H1 (cell line): ENCODE measurements at regions not wholly inside any gene's neighbourhood (a gene's known extent, or its start where the extent isn't known, plus 50 kb on each side); places are given as distances from the start of the nearest gene placed in this dataset.

ENCODE experiments used
- CTCF ChIA-PET: fragments of 300-600 bp; sonication (Branson Sonifier 250); formaldehyde crosslinking; loops from one replicate; lab custom pipeline; 2021; ENCODE audit not compliant: partially characterized antibody; lab: Charles Lee
- POLR2A ChIA-PET: fragments of 300-600 bp; sonication (Branson Sonifier 250); formaldehyde crosslinking; loops from one replicate; lab custom pipeline; 2021; ENCODE audit warnings: inconsistent platforms; ENCODE audit not compliant: partially characterized antibody; lab: Charles Lee
- DNase-seq, 2 experiments: peaks; one replicate each; pipeline versions ENCODE4 v3.0.0 to v3.0.0-alpha.2; 2010 to 2022; ENCODE audit warnings: low spot score in 2 of 2, low read depth in 1 of 2, mixed read lengths in 1 of 2
- FAIRE-seq: peaks from 2 replicates; lab custom pipeline; 2011; peaks lifted over from hg19 to GRCh38; lab: Jason Lieb, UNC
- H2AFZ ChIP-seq: 2 replicates; pipeline ENCODE4 v1.8.1; 2012; ENCODE audit warnings: low read length, inconsistent platforms
- H2AK5ac ChIP-seq: 2 replicates; pipeline ENCODE4 v1.6.1; 2013; ENCODE audit warnings: low read depth, low read length
- H2BK120ac ChIP-seq: replicated peaks from 2 replicates; pipeline ENCODE3; 2013; ENCODE audit warnings: low read depth, low read length, inconsistent platforms
- H2BK12ac ChIP-seq: 2 replicates; pipeline ENCODE4 v1.6.1; 2013; ENCODE audit warnings: low read depth, low read length
- H2BK15ac ChIP-seq: 2 replicates; pipeline ENCODE4 v1.6.1; 2013; ENCODE audit warnings: low read length
- H2BK20ac ChIP-seq: 2 replicates; pipeline ENCODE4 v1.6.1; 2013; ENCODE audit warnings: low read length
- H2BK5ac ChIP-seq: 2 replicates; pipeline ENCODE4 v1.6.1; 2013; ENCODE audit warnings: low read depth, low read length
- H3K14ac ChIP-seq: 2 replicates; pipeline ENCODE4 v1.6.1; 2013; ENCODE audit warnings: inconsistent platforms; ENCODE audit not compliant: insufficient read length
- H3K18ac ChIP-seq: 2 replicates; pipeline ENCODE4 v1.6.1; 2013; ENCODE audit warnings: low read length; ENCODE audit errors: extremely low read depth
- H3K23ac ChIP-seq: 2 replicates; pipeline ENCODE4 v1.6.1; 2013; ENCODE audit warnings: inconsistent platforms; ENCODE audit not compliant: insufficient read length
- H3K23me2 ChIP-seq: 2 replicates; pipeline ENCODE4 v1.6.1; 2013; ENCODE audit warnings: low read depth, low read length
- H3K27ac ChIP-seq: 2 replicates; pipeline ENCODE4 v1.6.1; 2011; ENCODE audit warnings: low read depth, low read length, inconsistent platforms
- H3K27me3 ChIP-seq, 4 experiments: replicated peaks in 1 of 4; 1 replicate in 1 of 4; 2 replicates in 3 of 4; pipeline versions ENCODE4 v1.6.1 to v1.8.1; 2011 to 2013; ENCODE audit warnings: low read length in 3 of 4, mild to moderate bottlenecking in 3 of 4, inconsistent platforms in 2 of 4, mixed read lengths in 2 of 4, moderate library complexity in 1 of 4; ENCODE audit not compliant: control insufficient read depth in 3 of 4, insufficient read depth in 3 of 4; ENCODE audit errors: extremely low read depth in 1 of 4
- H3K36me3 ChIP-seq, 4 experiments: 2 replicates each; pipeline versions ENCODE4 v1.6.1 to v1.8.1; 2011 to 2013; ENCODE audit warnings: mild to moderate bottlenecking in 4 of 4, low read length in 3 of 4, moderate library complexity in 2 of 4, control low read depth in 1 of 4, inconsistent platforms in 1 of 4; ENCODE audit not compliant: insufficient read depth in 4 of 4, control insufficient read depth in 2 of 4
- H3K4ac ChIP-seq: replicated peaks from 2 replicates; pipeline ENCODE3; 2013; ENCODE audit warnings: low read length, low read depth, mixed read lengths, inconsistent platforms; ENCODE audit not compliant: insufficient read length
- H3K4me1 ChIP-seq, 4 experiments: replicated peaks in 1 of 4; 1 replicate in 1 of 4; 2 replicates in 3 of 4; pipeline versions ENCODE4 v1.6.1 to v1.8.1; 2011 to 2013; ENCODE audit warnings: low read length in 3 of 4, inconsistent platforms in 2 of 4, mixed read lengths in 1 of 4; ENCODE audit not compliant: insufficient read depth in 4 of 4, control insufficient read depth in 3 of 4
- H3K4me2 ChIP-seq, 2 experiments: 2 replicates each; pipeline versions ENCODE4 v1.6.1 to v1.8.1; 2011 to 2013; ENCODE audit warnings: low read depth in 2 of 2, low read length in 2 of 2, control low read depth in 1 of 2, inconsistent platforms in 1 of 2, mild to moderate bottlenecking in 1 of 2; ENCODE audit not compliant: insufficient read depth in 1 of 2
- H3K4me3 ChIP-seq, 4 experiments: fragments of 200-600, 300-600 bp in 1 of 4; sonication (generic), shearing (Covaris generic), sonication (Bioruptor Twin) in 1 of 4; 2 replicates each; pipeline versions ENCODE4 v1.5.1 to v1.8.1; 2011 to 2016; ENCODE audit warnings: low read length in 4 of 4, low read depth in 3 of 4, control low read depth in 2 of 4, inconsistent platforms in 2 of 4, mild to moderate bottlenecking in 2 of 4, mixed read lengths in 1 of 4, moderate library complexity in 1 of 4; ENCODE audit not compliant: insufficient read depth in 2 of 4; ENCODE audit errors: extremely low read depth in 1 of 4
- H3K56ac ChIP-seq: replicated peaks from 2 replicates; pipeline ENCODE3; 2013; ENCODE audit warnings: low read depth, mild to moderate bottlenecking, mixed read lengths, low read length, inconsistent platforms; ENCODE audit not compliant: insufficient read length
- H3K79me1 ChIP-seq: 2 replicates; pipeline ENCODE4 v1.6.1; 2013; ENCODE audit warnings: low read depth, low read length, control low read depth
- H3K79me2 ChIP-seq, 2 experiments: 2 replicates each; pipeline versions ENCODE4 v1.6.1 to v1.8.1; 2012 to 2013; ENCODE audit warnings: low read length in 2 of 2, mild to moderate bottlenecking in 2 of 2, inconsistent platforms in 1 of 2; ENCODE audit not compliant: insufficient read depth in 2 of 2, control insufficient read depth in 1 of 2
- H3K9ac ChIP-seq, 4 experiments: replicated peaks in 1 of 4; 1 replicate in 1 of 4; 2 replicates in 3 of 4; pipeline versions ENCODE4 v1.6.1 to v1.8.1; 2011 to 2013; ENCODE audit warnings: low read depth in 3 of 4, low read length in 3 of 4, control low read depth in 2 of 4, mild to moderate bottlenecking in 2 of 4, moderate library complexity in 2 of 4, inconsistent platforms in 1 of 4; ENCODE audit errors: extremely low read depth in 1 of 4
- H3K9me3 ChIP-seq, 2 experiments: 2 replicates each; pipeline versions ENCODE4 v1.6.1 to v1.8.1; 2012 to 2013; ENCODE audit warnings: mild to moderate bottlenecking in 2 of 2, moderate library complexity in 2 of 2, control low read depth in 1 of 2, inconsistent platforms in 1 of 2, low read depth in 1 of 2, low read length in 1 of 2, mixed read lengths in 1 of 2; ENCODE audit not compliant: insufficient read depth in 2 of 2
- H4K20me1 ChIP-seq, 2 experiments: replicated peaks in 1 of 2; 2 replicates each; pipeline versions ENCODE3 to v1.8.1; 2011 to 2013; ENCODE audit warnings: inconsistent platforms in 2 of 2, low read length in 2 of 2, mild to moderate bottlenecking in 1 of 2; ENCODE audit not compliant: insufficient read depth in 2 of 2, control insufficient read depth in 1 of 2
- H4K5ac ChIP-seq: 2 replicates; pipeline ENCODE4 v1.6.1; 2013; ENCODE audit warnings: low read length, low read depth, mixed read lengths, inconsistent platforms; ENCODE audit not compliant: insufficient read length
- H4K8ac ChIP-seq: 2 replicates; pipeline ENCODE4 v1.8.0; 2013; ENCODE audit warnings: mild to moderate bottlenecking, moderate library complexity, low read length, inconsistent platforms; ENCODE audit not compliant: insufficient read depth; ENCODE audit errors: extremely low read depth
- H4K91ac ChIP-seq: replicated peaks from 2 replicates; pipeline ENCODE3; 2013; ENCODE audit warnings: low read length, mixed read lengths, inconsistent platforms; ENCODE audit not compliant: insufficient read length
- BCL11A ChIP-seq, 2 experiments: IDR thresholded peaks; one replicate each; pipeline ENCODE4 v1.6.1; 2011; ENCODE audit warnings: low read depth in 2 of 2, low read length in 2 of 2, mild to moderate bottlenecking in 2 of 2
- CBX5 ChIP-seq: fragments of 300-800, 300-1000 bp; sonication (generic); IDR thresholded peaks from 2 replicates; pipeline ENCODE4 v1.7.1; 2016; ENCODE audit warnings: antibody characterized with exemption, low read length, low read depth
- CHD2 ChIP-seq: IDR thresholded peaks from 2 replicates; pipeline ENCODE4 v1.6.1; 2012; ENCODE audit warnings: low read length, improper control_type of control experiment
- MAX ChIP-seq: IDR thresholded peaks from 2 replicates; pipeline ENCODE4 v1.6.1; 2012; ENCODE audit warnings: inconsistent platforms
- RNF2 ChIP-seq: fragments of 200-900, 300-1000 bp; sonication (generic); IDR thresholded peaks from 2 replicates; pipeline ENCODE4 v1.7.1; 2016; ENCODE audit warnings: borderline replicate concordance, low read depth, mild to moderate bottlenecking, antibody characterized with exemption, low read length; ENCODE audit not compliant: poor library complexity, severe bottlenecking; ENCODE audit errors: missing control alignments
- SIN3A ChIP-seq, 2 experiments: IDR thresholded peaks in 1 of 2; conservative IDR thresholded peaks in 1 of 2; 2 replicates each; pipeline ENCODE4 v1.6.1; 2011 to 2012; ENCODE audit warnings: low read length in 2 of 2, improper control_type of control experiment in 1 of 2, low read depth in 1 of 2, mild to moderate bottlenecking in 1 of 2
- SP1 ChIP-seq: IDR thresholded peaks from 2 replicates; pipeline ENCODE4 v1.6.1; 2011; ENCODE audit warnings: low read depth, low read length
- TBP ChIP-seq: IDR thresholded peaks from 2 replicates; pipeline ENCODE4 v1.6.1; 2011; ENCODE audit warnings: low read depth, low read length, improper control_type of control experiment
- YY1 ChIP-seq: IDR thresholded peaks from 2 replicates; pipeline ENCODE4 v1.6.1; 2011; ENCODE audit warnings: low read depth, mild to moderate bottlenecking, low read length
- WGBS, 2 experiments: shearing (Covaris generic) in 1 of 2; methylation state at CpG; one replicate each; pipeline versions ENCODE4 v1.1.6 to v1.1.7; 2013 to 2015; ENCODE audit warnings: low lambda C conversion rate in 2 of 2, mixed read lengths in 2 of 2, inconsistent platforms in 1 of 2, low coverage in 1 of 2, missing lambda C conversion rate in 1 of 2; ENCODE audit not compliant: insufficient replicate concordance in 2 of 2, insufficient coverage in 1 of 2, insufficient read length in 1 of 2; ENCODE audit errors: extremely low coverage in 1 of 2, missing lambda C conversion rate in 1 of 2; 5-methylcytosine and 5-hydroxymethylcytosine counted together

- H3K36me3 ChIP-seq, result no peaks in the 10 kb centered on the region
- H2BK15ac ChIP-seq, result no peak overlapping the region
- no peak overlapping the region for H4K8ac ChIP-seq
- H3K4me1 ChIP-seq, result no peaks in the 10 kb centered on the region
- no peak for TF ChIP-seq MAX
- no peak for TF ChIP-seq SP1
- TF ChIP-seq CBX5, result no peak
- TF ChIP-seq BCL11A (IDR thresholded peaks at IDR 0.05; ENCODE audit: low read depth in 2 of 2, low read length in 2 of 2), result no peak
- no peak for TF ChIP-seq YY1
- no peak for TF ChIP-seq RNF2
- no peak for TF ChIP-seq CHD2
- TF ChIP-seq SIN3A (conservative IDR thresholded peaks at IDR 0.05 in 1 of 2, IDR thresholded peaks at IDR 0.05 in 1 of 2; ENCODE audit: low read depth in 1 of 2, low read length in 2 of 2), result no peak
- TF ChIP-seq TBP, result no peak
- TF ChIP-seq, all 59 proteins: peak for 0
- Histone ChIP-seq H3K27me3 (no peaks in the 10 kb centered on the region), H3K27ac (no peak overlapping the region), H3K18ac (no peak overlapping the region), H3K4me3 (no peak overlapping the region), H3K79me1 (no peaks in the 10 kb centered on the region), H3K4ac (no peak overlapping the region), H2BK12ac (no peak overlapping the region), H4K91ac (no peak overlapping the region), H2BK20ac (no peak overlapping the region), H2BK120ac (no peak overlapping the region), H3K9me3 (no peaks in the 10 kb centered on the region), H3K14ac (no peak overlapping the region), H2AK5ac (no peak overlapping the region), H4K20me1 (no peaks in the 10 kb centered on the region), H4K5ac (no peak overlapping the region), H3K23ac (no peak overlapping the region), H3K4me2 (no peak overlapping the region), H2BK5ac (no peak overlapping the region), H3K9ac (no peak overlapping the region), H3K79me2 (no peaks in the 10 kb centered on the region), H3K23me2 (no peaks in the 10 kb centered on the region), H2AFZ (no peak overlapping the region), H3K56ac (no peak overlapping the region)
- FAIRE-seq (no peak), DNase-seq (no peak)
- ChIA-PET CTCF (interaction anchor here (1.4 kb wide), 1 partner anchor 12 kb away, joined by 3 read pairs; no protein-coding TSS in a partner anchor), POLR2A (no interaction called here)
- WGBS, 2 experiments, result 85% methylated on average over 1 of the region's 1 CpG; no CpG with 5 or more reads in 1 of the 2 experiments
Observed at GRCh38 chr11:29173660-29174062, 843.2 kb downstream of the KCNA4 start.
